Right ventricle myocardium superior (tissue), 1 donor: ENCODE measurements at regions not wholly inside any gene's neighbourhood (a gene's known extent, or its start where the extent isn't known, plus 50 kb on each side); places are given as distances from the start of the nearest gene placed in this dataset.
"Not testable (repeated sequence)": the region's sequence is repeated elsewhere in the genome, so short reads cannot be mapped to it uniquely, and the experiment has no call there.

Experiments used
- ATAC-seq: fragments of 200-7000 bp; cut with Tn5 transposase; one replicate; pipeline ENCODE4 v1.9.1; 2020; ENCODE audit warnings: mild to moderate bottlenecking; ENCODE audit not compliant: poor library complexity
- DNase-seq: peaks from one replicate; pipeline ENCODE4 v3.0.0-alpha.2; 2020
- intact Hi-C: fragments of 100-400 bp; cut with DNase I; formaldehyde crosslinking; loops from one replicate; pipeline ENCODE4 v1.11.2; 2022
- donor health status: DM: no; HTN: yes; CAD: no; lungs with severe emphysema.

- no peak for ATAC-seq
- intact Hi-C loops: no loop called here
Measured at GRCh38 chr20:47960769-47961541, 175.7 kb upstream of the SULF2 start.

GRCh38 chr20:47960277-47960676, 175.0 kb upstream of the SULF2 start:
- DNase-seq (no peak), ATAC-seq (no peak)
- intact Hi-C loops: no loop called here

More at GRCh38 chr20:47960769-47961541, 175.7 kb upstream of the SULF2 start:
- no peak for DNase-seq

- DNase-seq, intact Hi-C loops: not testable (repeated sequence)
- peak; percentile 62 for ATAC-seq
Measured at GRCh38 chr20:47957989-47958801, 172.9 kb upstream of the SULF2 start.

GRCh38 chr20:47957135-47957534, 171.9 kb upstream of the SULF2 start:
- no peak for DNase-seq
- no peak for ATAC-seq
- intact Hi-C loops: no loop called here

- DNase-seq: no peak
- peak; percentile 56 for ATAC-seq
- intact Hi-C loops: no loop called here
Measured at GRCh38 chr20:47956268-47956995, 171.2 kb upstream of the SULF2 start.

GRCh38 chr20:47953471-47953870, 168.2 kb upstream of the SULF2 start:
- intact Hi-C loops: no loop called here
- no peak for ATAC-seq
- no peak for DNase-seq

- DNase-seq (no peak), ATAC-seq (no peak)
- intact Hi-C loops: no loop called here
Measured at GRCh38 chr20:47952023-47952564, 166.8 kb upstream of the SULF2 start.

- no peak for ATAC-seq
- no peak for DNase-seq
- intact Hi-C loops: no loop called here
Measured at GRCh38 chr20:47951521-47951971, 166.3 kb upstream of the SULF2 start.

- no peak for ATAC-seq
- DNase-seq: no peak
- intact Hi-C loops: no loop called here
Measured at GRCh38 chr20:47950913-47951283, 165.6 kb upstream of the SULF2 start.

GRCh38 chr20:47950124-47950912, 165.0 kb upstream of the SULF2 start:
- intact Hi-C loops: no loop called here
- DNase-seq: no peak
- ATAC-seq: no peak

- DNase-seq (no peak), ATAC-seq (no peak)
- intact Hi-C loops: no loop called here
Measured at GRCh38 chr20:47949230-47949629, 163.9 kb upstream of the SULF2 start.

GRCh38 chr20:47944682-47945081, 159.4 kb upstream of the SULF2 start:
- intact Hi-C loops: no loop called here
- ATAC-seq: no peak

GRCh38 chr20:47941869-47942268, 156.6 kb upstream of the SULF2 start:
- intact Hi-C loops: no loop called here
- no peak for ATAC-seq
- DNase-seq: no peak

More at GRCh38 chr20:47944682-47945081, 159.4 kb upstream of the SULF2 start:
- no peak for DNase-seq

GRCh38 chr20:47940101-47940813, 155.0 kb upstream of the SULF2 start:
- ATAC-seq (no peak), DNase-seq (no peak)
- intact Hi-C loops: no loop called here

- no peak for DNase-seq
- intact Hi-C loops: no loop called here
- no peak for ATAC-seq
Measured at GRCh38 chr20:47936612-47937011, 151.3 kb upstream of the SULF2 start.

- ATAC-seq (no peak), DNase-seq (no peak)
- intact Hi-C loops: no loop called here
Measured at GRCh38 chr20:47934761-47935160, 149.5 kb upstream of the SULF2 start.

- DNase-seq (no peak), ATAC-seq (no peak)
- intact Hi-C loops: no loop called here
Measured at GRCh38 chr20:47931443-47931842, 146.2 kb upstream of the SULF2 start.

GRCh38 chr20:47931002-47931401, 145.7 kb upstream of the SULF2 start:
- intact Hi-C loops: no loop called here
- ATAC-seq: no peak
- no peak for DNase-seq
